SU-DHL-6 (cell line): ENCODE measurements at regions not wholly inside any gene's neighbourhood (a gene's known extent, or its start where the extent isn't known, plus 50 kb on each side); places are given as distances from the start of the nearest gene placed in this dataset.

Experiments used
- H2AFZ ChIP-seq: fragments of 200-600 bp; sonication (generic); 2 replicates; pipeline ENCODE4 v1.6.1; 2014; ENCODE audit warnings: low read depth, mild to moderate bottlenecking, moderate library complexity, mixed read lengths, antibody characterized with exemption, low read length; ENCODE audit not compliant: severe bottlenecking
- H3F3A ChIP-seq: fragments of 200-600 bp; shearing (Covaris generic); 2 replicates; pipeline ENCODE4 v1.6.0; 2016; ENCODE audit warnings: antibody characterized with exemption, mild to moderate bottlenecking; ENCODE audit not compliant: insufficient read depth
- H3K27ac ChIP-seq: fragments of 200-600 bp; sonication (generic); 2 replicates; pipeline ENCODE4 v1.5.1; 2016; ENCODE audit warnings: low read depth, mild to moderate bottlenecking, low read length, moderate library complexity, mixed read lengths
- H3K27me3 ChIP-seq: fragments of 200-600 bp; sonication (generic), shearing (Covaris generic); 2 replicates; pipeline ENCODE4 v1.6.0; 2014; ENCODE audit warnings: mild to moderate bottlenecking, low read length
- H3K36me3 ChIP-seq: fragments of 200-600 bp; sonication (generic); 2 replicates; pipeline ENCODE4 v1.6.1; 2014; ENCODE audit warnings: mild to moderate bottlenecking, low read length, mixed read lengths
- H3K4me2 ChIP-seq: fragments of 300-600, 200-600 bp; shearing (Covaris generic), sonication (generic); 2 replicates; pipeline ENCODE4 v1.6.0; 2014; ENCODE audit warnings: low read length, low read depth, mild to moderate bottlenecking; ENCODE audit not compliant: poor library complexity, severe bottlenecking
- H3K4me3 ChIP-seq: fragments of 200-600 bp; sonication (generic); 2 replicates; pipeline ENCODE4 v1.5.1; 2014; ENCODE audit warnings: antibody characterized with exemption, low read length, mild to moderate bottlenecking, mixed read lengths; ENCODE audit not compliant: insufficient read depth, poor library complexity, severe bottlenecking
- H3K79me2 ChIP-seq: fragments of 200-600 bp; sonication (generic); 2 replicates; pipeline ENCODE4 v1.6.1; 2014; ENCODE audit warnings: mild to moderate bottlenecking, low read length, moderate library complexity; ENCODE audit not compliant: insufficient read depth
- H3K9ac ChIP-seq: fragments of 200-600 bp; sonication (generic); 2 replicates; pipeline ENCODE4 v1.7.0; 2014; ENCODE audit warnings: mild to moderate bottlenecking, low read length
- H3K9me2 ChIP-seq: fragments of 200-600 bp; sonication (generic); replicated peaks from 2 replicates; pipeline ENCODE4 v1.6.1; 2014; ENCODE audit warnings: low read length; ENCODE audit not compliant: insufficient read depth
- H3K9me3 ChIP-seq: fragments of 200-600 bp; sonication (generic); 2 replicates; pipeline ENCODE4 v1.6.1; 2014; ENCODE audit warnings: low read length, mixed read lengths; ENCODE audit not compliant: insufficient read depth
- H4K20me1 ChIP-seq: fragments of 200-600 bp; sonication (generic); 2 replicates; pipeline ENCODE4 v1.6.1; 2014; ENCODE audit warnings: low read depth, mild to moderate bottlenecking, antibody characterized with exemption, low read length, moderate library complexity, mixed read lengths
- EZH2phosphoT487 ChIP-seq: fragments of 200-600 bp; sonication (generic), shearing (Covaris generic); conservative IDR thresholded peaks from 2 replicates; pipeline ENCODE4 v1.6.1; 2018; ENCODE audit warnings: mild to moderate bottlenecking, antibody characterized with exemption, low read length, moderate library complexity, mixed read lengths
- TF ChIP-seq, protein P1 (sequence below): fragments of 200-600 bp; sonication (generic); IDR thresholded peaks from one replicate; pipeline ENCODE4 v1.5.1; 2017; ENCODE audit warnings: antibody characterized with exemption, mild to moderate bottlenecking, low read length, moderate library complexity; ENCODE audit not compliant: insufficient read depth, poor library complexity, severe bottlenecking

GRCh38 chr18:8959551-8960135, 142.9 kb upstream of the NDUFV2 start:
- Histone ChIP-seq H3K9ac (no peak overlapping the region), H3K9me3 (no peaks in the 10 kb centered on the region), H2AFZ (no peak overlapping the region), H3K4me3 (no peak overlapping the region), H3K36me3 (no peaks in the 10 kb centered on the region), H3F3A (no peaks in the 10 kb centered on the region), H3K27me3 (no peaks in the 10 kb centered on the region), H4K20me1 (no peaks in the 10 kb centered on the region), H3K79me2 (no peaks in the 10 kb centered on the region), H3K27ac (no peak overlapping the region), H3K4me2 (no peak overlapping the region), H3K9me2 (no peaks in the 10 kb centered on the region)
- TF ChIP-seq EZH2phosphoT487, result no peak
- TF ChIP-seq, protein P1, sequence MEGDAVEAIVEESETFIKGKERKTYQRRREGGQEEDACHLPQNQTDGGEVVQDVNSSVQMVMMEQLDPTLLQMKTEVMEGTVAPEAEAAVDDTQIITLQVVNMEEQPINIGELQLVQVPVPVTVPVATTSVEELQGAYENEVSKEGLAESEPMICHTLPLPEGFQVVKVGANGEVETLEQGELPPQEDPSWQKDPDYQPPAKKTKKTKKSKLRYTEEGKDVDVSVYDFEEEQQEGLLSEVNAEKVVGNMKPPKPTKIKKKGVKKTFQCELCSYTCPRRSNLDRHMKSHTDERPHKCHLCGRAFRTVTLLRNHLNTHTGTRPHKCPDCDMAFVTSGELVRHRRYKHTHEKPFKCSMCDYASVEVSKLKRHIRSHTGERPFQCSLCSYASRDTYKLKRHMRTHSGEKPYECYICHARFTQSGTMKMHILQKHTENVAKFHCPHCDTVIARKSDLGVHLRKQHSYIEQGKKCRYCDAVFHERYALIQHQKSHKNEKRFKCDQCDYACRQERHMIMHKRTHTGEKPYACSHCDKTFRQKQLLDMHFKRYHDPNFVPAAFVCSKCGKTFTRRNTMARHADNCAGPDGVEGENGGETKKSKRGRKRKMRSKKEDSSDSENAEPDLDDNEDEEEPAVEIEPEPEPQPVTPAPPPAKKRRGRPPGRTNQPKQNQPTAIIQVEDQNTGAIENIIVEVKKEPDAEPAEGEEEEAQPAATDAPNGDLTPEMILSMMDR, result no peak

DNA sequence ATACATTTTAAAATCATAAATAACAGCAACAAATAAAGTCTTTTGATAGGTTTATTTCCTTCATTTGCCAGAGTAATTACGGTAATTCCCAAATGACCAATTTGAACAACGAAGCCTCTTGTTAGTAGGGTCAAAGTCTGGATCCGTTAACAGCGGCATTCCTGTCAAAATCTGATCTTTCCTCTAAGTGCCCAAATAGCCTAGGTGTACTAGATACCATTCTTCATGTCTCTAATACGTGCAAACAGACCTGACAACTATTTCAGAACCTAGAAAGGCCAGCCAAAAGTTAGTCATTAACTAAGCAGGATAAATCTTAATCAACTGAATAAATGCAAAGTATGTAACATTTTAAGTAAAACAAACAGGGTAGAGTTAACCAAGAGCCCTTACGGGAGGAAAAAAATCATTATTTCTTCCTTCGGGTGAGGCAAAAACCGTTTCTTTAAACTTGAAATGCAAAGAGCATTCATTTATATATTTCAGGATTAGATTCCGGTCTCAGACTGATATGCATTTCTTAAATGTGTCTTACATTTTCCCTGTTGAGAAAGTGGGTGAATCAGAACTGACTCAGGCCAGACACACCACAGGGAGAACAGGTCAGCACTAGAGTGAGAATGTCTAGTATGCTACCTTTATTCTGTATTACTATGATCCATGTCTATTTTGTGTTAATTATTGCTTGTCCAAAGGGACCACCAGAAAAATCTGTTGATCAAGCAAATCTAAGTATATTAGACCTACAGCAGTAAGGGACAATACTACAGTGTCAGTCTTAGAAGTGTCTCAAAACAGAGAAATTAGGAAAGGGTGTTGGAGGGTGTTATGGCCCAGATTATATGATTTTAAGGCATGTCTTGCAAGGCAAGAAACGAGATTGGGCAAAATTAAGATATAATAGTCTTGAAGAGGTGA, 141.5 kb upstream of the NDUFV2 start:
- Histone ChIP-seq H3K4me3 (no peak overlapping the region), H3K9me2 (no peaks in the 10 kb centered on the region), H4K20me1 (no peaks in the 10 kb centered on the region), H3K4me2 (no peak overlapping the region), H3K27ac (no peak overlapping the region), H2AFZ (no peak overlapping the region), H3K79me2 (no peaks in the 10 kb centered on the region), H3K9ac (no peak overlapping the region), H3K36me3 (no peaks in the 10 kb centered on the region), H3K9me3 (no peaks in the 10 kb centered on the region), H3F3A (no peaks in the 10 kb centered on the region), H3K27me3 (no peaks in the 10 kb centered on the region)
- no peak for TF ChIP-seq EZH2phosphoT487
- TF ChIP-seq, protein P1, result no peak

DNA sequence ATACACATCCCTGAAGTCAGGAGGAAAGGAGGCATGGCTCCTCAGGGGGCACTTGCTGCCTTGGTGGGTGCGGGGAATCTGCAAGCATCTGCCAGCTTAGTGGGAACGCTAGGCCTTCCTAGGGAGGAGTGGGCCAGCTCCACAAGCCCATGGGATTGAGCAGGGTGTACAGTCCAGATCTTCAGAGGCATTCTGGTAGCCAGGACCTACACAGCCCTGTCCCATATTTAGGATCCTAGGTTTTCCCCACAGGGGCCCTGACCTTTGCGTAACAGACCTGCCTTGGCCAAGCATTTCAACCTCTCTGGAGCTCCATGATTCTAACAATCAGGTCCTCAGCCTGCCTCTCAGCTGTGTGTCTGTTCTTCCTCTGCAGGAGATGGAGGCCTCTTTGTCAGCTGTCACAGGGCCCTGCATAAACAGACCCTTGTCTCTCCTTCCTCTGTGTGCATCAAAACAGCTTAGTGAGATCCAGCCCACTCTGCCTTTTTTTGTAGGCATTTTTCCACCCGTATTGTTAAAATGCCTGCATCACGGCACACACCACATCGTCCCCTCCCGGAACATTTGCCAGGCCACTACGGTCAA, 140.2 kb upstream of the NDUFV2 start:
- H3K9me2 ChIP-seq, result no peaks in the 10 kb centered on the region

More for the DNA sequence above, 140.2 kb upstream of the NDUFV2 start:
- no peaks in the 10 kb centered on the region for H3K9me3 ChIP-seq
- no peaks in the 10 kb centered on the region for H3K79me2 ChIP-seq
- H2AFZ ChIP-seq, result no peak overlapping the region
- H3F3A ChIP-seq, result no peaks in the 10 kb centered on the region
- H3K9ac ChIP-seq, result no peak overlapping the region
- no peaks in the 10 kb centered on the region for H3K27me3 ChIP-seq
- no peak overlapping the region for H3K4me3 ChIP-seq
- H3K4me2 ChIP-seq, result no peak overlapping the region
- no peaks in the 10 kb centered on the region for H4K20me1 ChIP-seq
- H3K27ac ChIP-seq, result no peak overlapping the region
- TF ChIP-seq, protein P1, result no peak
- TF ChIP-seq EZH2phosphoT487, result no peak
- no peaks in the 10 kb centered on the region for H3K36me3 ChIP-seq
